ENCODE measurements at regions not wholly inside any gene's neighbourhood (a gene's known extent, or its start where the extent isn't known, plus 50 kb on each side); places are given as distances from the start of the nearest gene placed in this dataset.

DNA sequence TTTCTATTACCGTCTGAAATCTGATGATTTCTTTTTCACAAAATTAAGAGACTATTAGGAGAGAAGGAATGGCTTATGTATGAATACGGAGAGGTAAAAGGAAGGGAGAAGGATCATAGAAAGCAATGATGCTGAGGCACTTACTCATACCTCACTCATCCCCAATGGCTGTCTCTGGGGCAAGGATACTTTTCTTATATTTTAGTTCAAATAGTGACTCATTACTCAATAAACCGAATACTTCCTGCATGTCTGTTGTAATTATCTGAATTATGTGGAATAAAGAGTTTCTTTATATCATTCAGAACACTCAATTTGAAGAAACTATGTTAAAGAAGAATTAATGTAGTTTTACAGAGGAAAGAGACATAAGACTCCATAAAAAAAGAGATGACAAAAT is 284.5 kb upstream of the NUDT12 start:
- no peak overlapping the region for H3K27ac ChIP-seq
- TF ChIP-seq ZFX (IDR thresholded peaks at IDR 0.05) = no peak
- TF ChIP-seq, protein P1, sequence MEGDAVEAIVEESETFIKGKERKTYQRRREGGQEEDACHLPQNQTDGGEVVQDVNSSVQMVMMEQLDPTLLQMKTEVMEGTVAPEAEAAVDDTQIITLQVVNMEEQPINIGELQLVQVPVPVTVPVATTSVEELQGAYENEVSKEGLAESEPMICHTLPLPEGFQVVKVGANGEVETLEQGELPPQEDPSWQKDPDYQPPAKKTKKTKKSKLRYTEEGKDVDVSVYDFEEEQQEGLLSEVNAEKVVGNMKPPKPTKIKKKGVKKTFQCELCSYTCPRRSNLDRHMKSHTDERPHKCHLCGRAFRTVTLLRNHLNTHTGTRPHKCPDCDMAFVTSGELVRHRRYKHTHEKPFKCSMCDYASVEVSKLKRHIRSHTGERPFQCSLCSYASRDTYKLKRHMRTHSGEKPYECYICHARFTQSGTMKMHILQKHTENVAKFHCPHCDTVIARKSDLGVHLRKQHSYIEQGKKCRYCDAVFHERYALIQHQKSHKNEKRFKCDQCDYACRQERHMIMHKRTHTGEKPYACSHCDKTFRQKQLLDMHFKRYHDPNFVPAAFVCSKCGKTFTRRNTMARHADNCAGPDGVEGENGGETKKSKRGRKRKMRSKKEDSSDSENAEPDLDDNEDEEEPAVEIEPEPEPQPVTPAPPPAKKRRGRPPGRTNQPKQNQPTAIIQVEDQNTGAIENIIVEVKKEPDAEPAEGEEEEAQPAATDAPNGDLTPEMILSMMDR (conservative IDR thresholded peaks at IDR 0.05) = no peak

DNA sequence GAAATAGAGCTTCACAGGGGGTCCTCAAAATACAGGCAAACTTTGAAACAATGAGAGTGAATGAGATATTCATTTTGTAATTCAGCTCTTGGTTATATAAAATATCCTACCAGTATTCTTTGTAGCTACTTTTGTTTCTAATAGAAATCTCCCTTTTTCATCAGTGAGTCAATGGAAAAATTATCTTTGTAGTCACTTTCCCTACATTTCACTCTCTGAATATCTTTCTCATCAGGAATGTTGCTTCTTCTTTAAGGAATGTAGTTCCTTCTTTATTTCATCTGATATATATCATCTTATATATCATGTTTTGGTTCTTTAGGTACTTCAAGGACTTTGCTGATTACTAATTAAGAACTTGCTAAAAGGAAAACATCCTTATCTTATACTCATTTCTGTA is 280.3 kb upstream of the NUDT12 start:
- TF ChIP-seq, protein P1 (conservative IDR thresholded peaks at IDR 0.05) = no peak
- TF ChIP-seq ZFX (IDR thresholded peaks at IDR 0.05) = no peak
- no peak overlapping the region for H3K27ac ChIP-seq

DNA sequence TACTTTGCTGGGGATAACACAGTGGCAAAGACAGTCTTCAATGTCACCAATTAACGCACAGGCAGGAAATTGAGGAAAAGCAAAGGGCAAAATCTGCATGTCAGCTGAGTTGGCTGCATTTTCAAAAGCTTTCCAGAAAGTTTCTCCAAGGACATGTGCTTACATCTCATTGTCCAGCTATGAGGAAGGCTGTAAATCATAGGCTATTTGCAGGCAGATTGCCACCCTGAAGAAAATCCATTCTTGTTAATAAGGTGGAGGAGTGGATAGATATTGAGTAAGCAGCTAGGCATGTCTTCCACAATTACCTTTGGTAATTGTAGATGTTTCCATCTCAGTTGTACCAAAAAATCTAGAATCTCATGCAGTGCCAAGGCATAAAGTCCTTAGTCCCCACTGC is 278.0 kb upstream of the NUDT12 start:
- TF ChIP-seq, protein P1 (conservative IDR thresholded peaks at IDR 0.05) = no peak
- TF ChIP-seq ZFX (IDR thresholded peaks at IDR 0.05) = no peak
- H3K27ac ChIP-seq = no peak overlapping the region

DNA sequence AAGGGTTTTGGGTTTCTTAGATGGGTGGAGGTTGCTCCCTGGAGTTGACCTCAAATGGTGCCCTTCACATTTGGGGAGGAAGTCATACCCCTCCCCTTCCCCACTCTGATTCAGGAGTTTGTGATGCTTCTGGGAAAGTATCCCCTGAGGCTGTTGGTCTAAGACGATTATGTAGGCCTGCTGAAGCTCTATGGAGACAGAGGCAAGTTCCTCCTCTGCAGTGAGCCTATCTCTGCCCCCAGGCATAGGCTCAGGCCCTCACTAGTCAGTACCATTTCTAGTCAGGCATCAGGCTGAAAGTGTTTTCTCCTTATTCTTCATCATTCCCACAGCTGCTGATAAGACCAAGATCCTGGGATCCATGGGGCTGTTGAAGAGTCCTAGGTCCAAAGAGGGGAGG is 271.6 kb upstream of the NUDT12 start:
- TF ChIP-seq ZFX (IDR thresholded peaks at IDR 0.05) = no peak
- TF ChIP-seq, protein P1 (conservative IDR thresholded peaks at IDR 0.05) = no peak

DNA sequence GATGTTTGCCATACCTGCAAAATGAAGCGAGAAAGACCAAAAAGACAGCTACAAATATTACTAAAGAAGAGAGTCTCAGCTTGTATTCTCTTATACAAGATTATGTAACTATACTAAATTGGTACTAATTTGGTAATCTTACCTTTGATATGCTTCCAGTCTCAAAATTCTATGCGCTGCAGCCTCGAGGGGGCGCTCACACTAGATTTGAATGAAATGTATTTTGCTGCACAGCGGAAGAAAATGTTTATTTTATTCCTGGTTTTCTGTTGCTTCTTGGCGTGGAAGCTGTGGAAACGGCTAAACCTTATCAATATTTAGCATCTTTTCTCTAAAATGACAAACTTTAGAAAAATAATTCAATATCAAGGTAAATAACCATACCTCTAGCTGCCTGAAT is 267.0 kb upstream of the NUDT12 start:
- TF ChIP-seq ZFX (IDR thresholded peaks at IDR 0.05) = no peak
- TF ChIP-seq, protein P1 (conservative IDR thresholded peaks at IDR 0.05) = peak; percentile 81

More for the DNA sequence above, 271.6 kb upstream of the NUDT12 start:
- no peak overlapping the region for H3K27ac ChIP-seq

DNA sequence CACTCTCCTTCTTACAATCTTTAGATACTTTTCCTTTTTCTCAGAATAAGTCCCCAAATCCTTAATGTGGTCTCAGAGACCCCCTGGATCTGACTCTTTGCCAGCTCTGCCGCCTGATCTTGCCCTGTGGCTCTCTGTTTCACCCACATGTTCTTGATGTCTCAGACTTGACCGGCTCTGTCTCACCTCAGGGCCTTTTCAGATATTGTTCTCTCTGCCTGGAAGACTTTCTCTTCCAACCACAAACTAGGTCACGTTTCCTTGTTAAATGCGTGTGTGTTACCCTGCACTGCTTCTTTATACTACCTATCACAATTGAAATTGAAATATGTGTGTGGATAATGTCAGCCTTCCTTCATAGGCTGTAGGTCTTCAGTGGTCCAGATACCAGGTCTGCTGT is 265.4 kb upstream of the NUDT12 start:
- no peak for TF ChIP-seq ZFX (IDR thresholded peaks at IDR 0.05)
- TF ChIP-seq, protein P1 (conservative IDR thresholded peaks at IDR 0.05) = no peak
- H3K27ac ChIP-seq = no peak overlapping the region

More for the DNA sequence above, 267.0 kb upstream of the NUDT12 start:
- no peak overlapping the region for H3K27ac ChIP-seq

DNA sequence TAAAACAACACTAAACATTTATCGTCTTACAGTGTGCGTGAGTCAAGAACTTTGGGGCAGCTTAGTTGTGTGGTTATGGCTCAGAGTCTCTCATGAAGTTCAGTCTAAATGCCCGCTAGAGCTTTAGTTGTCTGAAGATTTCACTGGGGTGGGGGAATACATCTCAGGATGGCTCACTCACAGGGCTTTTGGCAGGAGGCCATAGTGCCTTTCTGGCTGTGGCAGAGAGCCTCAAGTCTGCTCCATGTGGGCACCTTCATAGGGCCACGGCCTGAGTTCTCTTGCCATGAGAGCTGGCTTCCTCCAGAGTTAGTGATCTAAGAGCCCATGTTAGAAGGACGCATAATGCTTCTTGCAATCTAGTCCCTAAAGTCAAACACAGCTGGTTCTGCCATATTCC is 258.8 kb upstream of the NUDT12 start:
- H3K27ac ChIP-seq = no peak overlapping the region
- TF ChIP-seq ZFX (IDR thresholded peaks at IDR 0.05) = no peak
- TF ChIP-seq, protein P1 (conservative IDR thresholded peaks at IDR 0.05) = no peak
